Effector memory CD8-positive, alpha-beta T cell (primary cell): ENCODE measurements at regions not wholly inside any gene's neighbourhood (a gene's known extent, or its start where the extent isn't known, plus 50 kb on each side); places are given as distances from the start of the nearest gene placed in this dataset.

Experiments used
- ATAC-seq: fragments of 150-1000 bp; cut with Tn5 transposase; replicated peaks from 2 replicates; pipeline ENCODE4 v1.10.0; 2021; ENCODE audit warnings: mild to moderate bottlenecking, moderate library complexity
- DNase-seq, 3 experiments: peaks; one replicate each; pipeline ENCODE4 v3.0.0; 2021
- H3K27ac Mint-ChIP-seq, 2 donors: one replicate each; pipeline ENCODE4 v1.8.0; 2022; ENCODE audit warnings: mild to moderate bottlenecking in 2 of 2, mixed read lengths in 2 of 2, moderate library complexity in 2 of 2
- H3K27me3 Mint-ChIP-seq, 2 donors: one replicate each; pipeline ENCODE4 v1.8.0; 2022; ENCODE audit warnings: mixed read lengths in 2 of 2
- H3K36me3 Mint-ChIP-seq: one replicate; pipeline ENCODE4 v1.8.0; 2022; ENCODE audit warnings: mild to moderate bottlenecking, moderate library complexity, mixed read lengths; ENCODE audit not compliant: insufficient read depth
- H3K4me1 Mint-ChIP-seq, 2 donors: one replicate each; pipeline ENCODE4 v1.8.0; 2022; ENCODE audit warnings: low read depth in 2 of 2, mixed read lengths in 2 of 2
- H3K4me3 Mint-ChIP-seq, 2 donors: one replicate each; pipeline ENCODE4 v1.8.0; 2022; ENCODE audit warnings: mild to moderate bottlenecking in 2 of 2, mixed read lengths in 2 of 2, moderate library complexity in 2 of 2
- H3K9me3 Mint-ChIP-seq, 2 donors: one replicate each; pipeline ENCODE4 v1.8.0; 2022; ENCODE audit warnings: mixed read lengths in 2 of 2

- Mint-ChIP-seq H3K27me3 (no peaks in the 10 kb centered on the region), H3K36me3 (no peaks in the 10 kb centered on the region), H3K4me3 (no peak overlapping the region), H3K4me1 (no peaks in the 10 kb centered on the region), H3K27ac (no peak overlapping the region), H3K9me3 (no peaks in the 10 kb centered on the region)
- DNase-seq (no peak), ATAC-seq (no peak)
Measured at GRCh38 chr1:208525417-208525816, 281.2 kb upstream of the PLXNA2 start.

DNA sequence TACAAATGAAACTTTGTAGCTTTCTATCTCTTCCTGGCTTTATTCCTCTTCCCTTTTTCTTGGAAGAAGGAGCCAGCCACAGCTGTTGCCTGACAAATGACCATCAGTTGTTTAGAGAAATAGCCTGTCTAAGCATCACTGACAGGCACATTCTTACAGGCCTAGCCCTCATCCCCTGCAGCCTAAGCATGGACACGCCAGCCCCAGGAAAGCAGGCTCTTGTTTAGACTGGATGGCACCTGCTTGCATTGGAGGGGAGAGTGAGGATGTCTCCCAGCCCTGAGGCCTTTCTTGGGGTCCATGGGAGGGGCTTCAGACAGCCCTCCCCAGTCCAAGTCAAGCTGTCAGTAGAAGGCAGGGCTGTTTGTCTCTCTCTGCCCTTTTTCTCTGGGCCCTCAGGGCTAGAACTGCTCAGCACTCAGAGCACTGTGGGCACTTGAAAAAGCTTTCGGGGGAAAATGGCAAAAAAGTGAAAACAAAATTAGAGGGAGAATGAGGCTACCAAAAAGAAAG, 282.5 kb upstream of the PLXNA2 start:
- no peak for DNase-seq
- H3K27ac Mint-ChIP-seq, result no peak overlapping the region

GRCh38 chr1:208527156-208527555, 283.0 kb upstream of the PLXNA2 start:
- no peaks in the 10 kb centered on the region for H3K9me3 Mint-ChIP-seq
- ATAC-seq (no peak), DNase-seq (no peak)
- no peak overlapping the region for H3K4me3 Mint-ChIP-seq
- no peaks in the 10 kb centered on the region for H3K36me3 Mint-ChIP-seq
- H3K27me3 Mint-ChIP-seq, result peaks cover under 1 to 9% of the 10 kb centered on the region in 2 donors
- H3K4me1 Mint-ChIP-seq, result no peaks in the 10 kb centered on the region
- H3K27ac Mint-ChIP-seq, result no peak overlapping the region

More for the DNA sequence above, 282.5 kb upstream of the PLXNA2 start:
- no peaks in the 10 kb centered on the region for H3K36me3 Mint-ChIP-seq
- H3K4me3 Mint-ChIP-seq, result no peak overlapping the region
- no peak for ATAC-seq
- no peaks in the 10 kb centered on the region for H3K4me1 Mint-ChIP-seq
- no peaks in the 10 kb centered on the region for H3K9me3 Mint-ChIP-seq
- peaks cover 0 to 6% of the 10 kb centered on the region in 2 donors for H3K27me3 Mint-ChIP-seq

DNA sequence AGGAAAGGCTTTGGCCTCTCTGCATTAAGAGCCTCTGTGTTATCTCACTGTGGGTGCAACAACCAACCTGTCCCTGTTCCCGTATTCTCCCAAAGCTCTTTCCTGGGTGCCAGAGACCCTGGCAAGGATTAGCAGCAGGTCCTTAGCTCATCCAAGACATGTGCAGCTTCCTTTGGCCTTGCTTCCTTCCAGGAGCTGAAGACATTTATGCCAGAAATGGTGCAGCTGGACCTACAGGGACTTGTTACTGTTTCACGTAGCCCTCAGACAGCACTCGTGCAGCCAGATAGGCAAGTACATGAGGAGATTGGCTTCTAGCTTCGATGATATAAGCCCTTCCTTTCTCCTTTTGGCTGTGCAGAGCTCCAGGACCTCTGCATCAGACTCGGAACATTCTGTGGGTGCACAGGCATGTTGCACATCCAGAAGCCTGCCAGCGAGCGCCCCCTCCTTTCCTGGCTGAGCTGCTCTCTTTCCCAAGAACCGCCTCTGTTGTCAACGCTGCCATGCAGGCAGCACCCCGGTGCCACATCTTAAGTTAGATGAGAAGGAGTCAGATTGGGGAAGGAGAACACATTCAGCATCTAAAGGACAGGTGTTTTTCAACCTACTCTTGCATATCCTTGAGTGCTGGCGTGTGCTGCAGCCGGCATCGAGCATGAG, 284.5 kb upstream of the PLXNA2 start:
- H3K4me1 Mint-ChIP-seq, result no peaks in the 10 kb centered on the region
- no peak for ATAC-seq
- DNase-seq, result no peak
- peaks cover 2% of the 10 kb centered on the region for H3K36me3 Mint-ChIP-seq
- no peak overlapping the region for H3K27ac Mint-ChIP-seq
- no peak overlapping the region for H3K4me3 Mint-ChIP-seq
- H3K27me3 Mint-ChIP-seq, result peaks cover 7 to 20% of the 10 kb centered on the region in 2 donors
- H3K9me3 Mint-ChIP-seq, result no peaks in the 10 kb centered on the region

DNA sequence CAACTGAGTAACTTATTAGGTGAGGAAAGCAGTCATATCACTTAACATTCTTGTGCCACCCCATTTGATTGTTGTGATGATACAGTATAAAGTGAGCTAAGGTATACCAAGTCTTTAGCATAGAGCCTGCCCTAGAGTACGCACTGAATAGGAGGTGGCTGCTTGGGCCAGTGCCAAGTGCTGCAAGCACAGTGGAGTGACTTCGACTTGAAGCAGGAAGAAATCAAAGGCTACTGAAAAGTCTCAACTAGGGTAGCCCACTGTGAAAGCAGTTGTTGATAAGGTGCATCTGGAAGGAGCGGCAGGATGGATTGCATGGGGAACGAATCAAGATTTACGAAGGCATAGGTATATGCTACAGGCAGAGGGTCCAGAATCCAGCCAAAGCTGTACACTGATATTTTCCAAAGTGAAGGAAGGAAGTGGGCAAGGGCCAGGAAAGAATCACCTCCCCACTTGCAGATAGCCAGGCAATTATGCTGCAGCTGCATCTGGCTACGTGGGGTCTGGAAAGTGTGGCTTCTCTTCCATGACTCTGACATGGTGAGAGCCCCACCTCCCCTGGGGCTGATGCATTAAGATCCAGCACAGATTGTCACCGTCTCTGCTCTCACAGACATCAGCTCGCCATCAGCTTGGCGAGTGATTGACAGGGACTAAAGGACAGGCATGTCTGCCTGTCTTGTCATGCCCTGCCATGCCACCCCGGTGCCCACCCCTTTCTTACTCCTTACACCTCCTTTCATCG, 287.0 kb upstream of the PLXNA2 start:
- H3K27ac Mint-ChIP-seq, result no peak overlapping the region
- DNase-seq (no peak), ATAC-seq (no peak)
- H3K27me3 Mint-ChIP-seq, result peaks cover 7 to 20% of the 10 kb centered on the region in 2 donors
- H3K4me1 Mint-ChIP-seq, result no peaks in the 10 kb centered on the region
- H3K9me3 Mint-ChIP-seq, result no peaks in the 10 kb centered on the region
- no peak overlapping the region for H3K4me3 Mint-ChIP-seq
- peaks cover 2% of the 10 kb centered on the region for H3K36me3 Mint-ChIP-seq

DNA sequence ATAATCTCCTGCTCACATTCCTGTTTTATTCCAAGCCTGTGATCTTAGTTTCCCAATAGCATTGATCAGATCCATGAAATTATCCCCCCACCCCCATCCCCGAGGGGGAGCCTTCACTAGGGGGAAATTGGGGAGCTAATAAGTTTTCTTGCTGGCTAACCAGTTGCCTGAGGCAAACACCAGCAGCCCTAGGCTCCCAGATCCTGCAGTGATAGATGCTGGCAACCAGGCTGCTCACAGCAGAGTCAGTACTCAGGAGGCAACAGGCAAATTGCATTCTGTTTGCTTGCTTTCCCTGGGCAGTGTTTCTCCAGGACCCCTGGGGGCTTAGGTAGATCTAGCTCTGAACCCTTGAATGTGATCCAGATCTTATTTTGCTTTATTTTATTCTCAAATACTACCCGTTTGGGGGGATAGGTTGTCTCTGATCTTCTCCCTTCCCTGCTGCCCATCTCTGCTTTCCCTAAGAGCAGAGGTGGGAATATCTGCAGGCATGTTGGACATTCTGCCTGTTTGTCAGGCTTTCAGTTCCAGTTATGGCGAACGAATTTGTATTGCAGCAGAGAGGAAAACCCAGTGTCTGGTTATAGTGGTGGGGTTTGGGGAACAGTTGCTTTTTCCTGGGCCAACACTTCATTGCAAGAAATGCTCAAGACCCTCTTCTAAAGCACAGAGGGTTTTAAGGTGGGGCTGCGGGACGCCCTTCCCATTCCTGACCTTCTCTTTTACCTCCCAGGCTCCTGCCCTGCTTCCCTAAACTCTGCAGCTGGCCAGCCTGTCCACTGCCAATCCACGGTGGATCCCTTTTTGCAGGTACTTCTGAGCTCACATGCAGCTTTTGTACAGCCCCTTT, 289.8 kb upstream of the PLXNA2 start:
- Mint-ChIP-seq H3K36me3 (peaks cover 2% of the 10 kb centered on the region), H3K4me3 (no peak overlapping the region), H3K27me3 (peaks cover 7 to 24% of the 10 kb centered on the region in 2 donors), H3K4me1 (no peaks in the 10 kb centered on the region), H3K9me3 (no peaks in the 10 kb centered on the region), H3K27ac (no peak overlapping the region)
- DNase-seq, result no peak
- no peak for ATAC-seq

- H3K27ac Mint-ChIP-seq, result no peak overlapping the region
- peaks cover 7 to 29% of the 10 kb centered on the region in 2 donors for H3K27me3 Mint-ChIP-seq
- no peak for ATAC-seq
Measured at GRCh38 chr1:208534599-208534897, 290.4 kb upstream of the PLXNA2 start.

DNA sequence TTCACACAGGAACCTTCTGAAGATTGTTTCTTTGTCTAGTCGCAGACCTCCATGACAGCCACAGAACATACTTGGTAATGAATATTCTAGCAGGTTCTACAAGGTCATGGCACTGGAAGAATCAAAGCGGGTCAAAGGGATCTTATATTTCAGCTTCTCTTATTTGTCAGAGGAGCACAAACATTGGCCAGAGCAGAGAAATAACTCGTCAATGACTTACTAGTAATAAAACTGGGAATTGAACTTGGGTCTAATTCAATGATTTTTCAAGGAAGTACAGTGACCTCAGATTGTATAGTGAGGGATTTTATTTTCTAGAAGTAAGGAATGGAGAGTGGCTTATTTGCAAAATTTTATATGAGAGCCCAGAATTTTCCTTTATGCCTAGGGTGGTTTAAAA, 290.8 kb upstream of the PLXNA2 start:
- ATAC-seq (no peak), DNase-seq (no peak)
- Mint-ChIP-seq H3K36me3 (peaks cover 2% of the 10 kb centered on the region), H3K4me1 (peaks cover 0 to 5% of the 10 kb centered on the region in 2 donors), H3K27ac (no peak overlapping the region), H3K4me3 (no peak overlapping the region), H3K27me3 (peaks cover 7 to 29% of the 10 kb centered on the region in 2 donors), H3K9me3 (no peaks in the 10 kb centered on the region)

More at GRCh38 chr1:208534599-208534897, 290.4 kb upstream of the PLXNA2 start:
- H3K4me3 Mint-ChIP-seq, result no peak overlapping the region
- H3K36me3 Mint-ChIP-seq, result peaks cover 2% of the 10 kb centered on the region
- no peaks in the 10 kb centered on the region for H3K9me3 Mint-ChIP-seq
- no peak for DNase-seq
- H3K4me1 Mint-ChIP-seq, result peaks cover 0 to 5% of the 10 kb centered on the region in 2 donors

DNA sequence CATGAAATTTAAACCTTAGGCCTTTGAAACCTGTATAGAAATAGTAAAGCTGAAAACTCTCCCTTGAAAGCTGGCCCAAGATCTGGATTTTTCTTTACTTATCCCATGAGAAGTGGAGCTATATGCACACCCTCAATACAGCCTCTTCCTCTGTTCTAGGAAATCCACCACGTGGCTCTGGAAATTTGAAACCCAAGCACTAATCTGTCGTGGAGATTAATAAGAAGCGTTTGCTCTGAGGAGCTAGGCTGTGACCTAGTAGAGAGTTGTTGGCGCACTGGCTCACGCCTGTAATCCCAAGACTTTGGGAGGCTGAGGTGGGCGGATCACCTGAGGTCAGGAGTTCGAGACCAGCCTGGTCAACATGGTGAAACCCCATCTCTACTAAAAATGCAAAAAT, 291.3 kb upstream of the PLXNA2 start:
- no peak for DNase-seq
- H3K9me3 Mint-ChIP-seq, result no peaks in the 10 kb centered on the region

GRCh38 chr1:208536212-208536611, 292.0 kb upstream of the PLXNA2 start:
- DNase-seq (no peak), ATAC-seq (no peak)
- no peak overlapping the region for H3K4me3 Mint-ChIP-seq
- peaks cover 7 to 27% of the 10 kb centered on the region in 2 donors for H3K27me3 Mint-ChIP-seq
- no peaks in the 10 kb centered on the region for H3K9me3 Mint-ChIP-seq
- H3K27ac Mint-ChIP-seq, result no peak overlapping the region
- H3K4me1 Mint-ChIP-seq, result peaks cover 0 to 7% of the 10 kb centered on the region in 2 donors
- peaks cover 2% of the 10 kb centered on the region for H3K36me3 Mint-ChIP-seq

More for the DNA sequence above, 291.3 kb upstream of the PLXNA2 start:
- H3K4me3 Mint-ChIP-seq, result no peak overlapping the region
- peaks cover 2% of the 10 kb centered on the region for H3K36me3 Mint-ChIP-seq
- H3K27me3 Mint-ChIP-seq, result peaks cover 7 to 29% of the 10 kb centered on the region in 2 donors
- H3K4me1 Mint-ChIP-seq, result peaks cover 0 to 5% of the 10 kb centered on the region in 2 donors
- no peak overlapping the region for H3K27ac Mint-ChIP-seq
- no peak for ATAC-seq

GRCh38 chr1:208537198-208537597, 293.0 kb upstream of the PLXNA2 start:
- DNase-seq, result no peak
- no peak overlapping the region for H3K4me3 Mint-ChIP-seq
- peaks cover 2% of the 10 kb centered on the region for H3K36me3 Mint-ChIP-seq
- no peak for ATAC-seq
- no peaks in the 10 kb centered on the region for H3K9me3 Mint-ChIP-seq
- H3K27me3 Mint-ChIP-seq, result peaks cover 6 to 19% of the 10 kb centered on the region in 2 donors
- H3K27ac Mint-ChIP-seq, result no peak overlapping the region
- H3K4me1 Mint-ChIP-seq, result peaks cover 0 to 17% of the 10 kb centered on the region in 2 donors

DNA sequence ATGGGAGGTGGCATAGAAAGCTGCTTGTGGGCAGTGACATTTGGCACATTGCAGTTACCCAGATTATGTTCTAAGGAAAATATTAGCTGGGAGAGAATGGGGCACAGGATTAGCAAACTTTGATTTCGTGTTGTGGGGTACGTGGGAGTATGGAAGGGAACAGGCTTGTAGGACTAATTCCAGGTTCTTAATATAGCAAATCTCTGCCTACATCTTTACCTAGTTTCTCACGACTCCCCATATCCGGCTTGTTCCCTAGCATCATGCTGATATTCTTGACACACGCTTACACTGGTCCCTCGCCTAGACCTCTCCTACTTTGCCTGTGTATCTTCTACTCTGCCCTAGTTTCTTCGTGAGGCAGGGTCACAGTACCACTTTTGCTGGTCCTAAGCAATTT, 293.9 kb upstream of the PLXNA2 start:
- peaks cover 0 to 5% of the 10 kb centered on the region in 2 donors for H3K9me3 Mint-ChIP-seq
- peaks cover 0 to 12% of the 10 kb centered on the region in 2 donors for H3K27me3 Mint-ChIP-seq
- peaks cover 2 to 26% of the 10 kb centered on the region in 2 donors for H3K4me1 Mint-ChIP-seq
- DNase-seq (no peak), ATAC-seq (no peak)
- H3K4me3 Mint-ChIP-seq, result no peak overlapping the region
- peaks cover 2% of the 10 kb centered on the region for H3K36me3 Mint-ChIP-seq
- H3K27ac Mint-ChIP-seq, result no peak overlapping the region

GRCh38 chr1:208538587-208538986, 294.4 kb upstream of the PLXNA2 start:
- DNase-seq, result no peak
- no peak for ATAC-seq
- H3K27me3 Mint-ChIP-seq, result peaks cover 0 to 16% of the 10 kb centered on the region in 2 donors
- H3K27ac Mint-ChIP-seq, result no peak overlapping the region
- no peak overlapping the region for H3K4me3 Mint-ChIP-seq
- H3K9me3 Mint-ChIP-seq, result peaks cover 0 to 8% of the 10 kb centered on the region in 2 donors
- no peaks in the 10 kb centered on the region for H3K36me3 Mint-ChIP-seq
- peaks cover 4 to 28% of the 10 kb centered on the region in 2 donors for H3K4me1 Mint-ChIP-seq
